ENCODE measurements at regions not wholly inside any gene's neighbourhood (a gene's known extent, or its start where the extent isn't known, plus 50 kb on each side); places are given as distances from the start of the nearest gene placed in this dataset.

DNA sequence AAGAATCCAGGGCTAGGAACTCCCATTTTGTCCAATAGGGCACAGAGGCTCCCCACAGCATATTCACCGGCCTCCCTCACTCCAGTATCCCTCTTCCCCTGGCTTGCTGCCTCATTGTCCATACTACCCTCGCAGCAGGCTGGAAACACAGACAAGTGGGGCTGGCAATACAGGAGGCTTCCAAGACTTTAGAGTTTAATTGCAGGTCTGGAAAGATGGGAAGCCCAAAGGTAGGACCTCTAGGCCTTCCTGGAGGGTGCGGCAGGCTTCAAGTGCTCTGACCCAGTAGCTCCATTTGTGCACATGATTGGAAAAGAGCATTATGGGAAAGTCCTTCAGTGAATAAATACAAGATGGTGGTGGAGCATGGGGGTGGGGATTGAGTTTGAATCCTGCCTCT, 166.7 kb downstream of the EVX1 start:
- Histone ChIP-seq H2AFZ (ENCODE audit: low read depth, low read length, poor library complexity, severe bottlenecking) (no peak overlapping the region), H3K9ac (ENCODE audit: low read length) (no peak overlapping the region), H3K4me2 (ENCODE audit: low read length) (no peak overlapping the region), H3K4me3 (replicated peaks in 1 of 2; ENCODE audit: low read depth in 1 of 2, low read length in 2 of 2) (no peak overlapping the region), H3K27ac (ENCODE audit: low read depth, low read length) (no peak overlapping the region), H3K9me3 (ENCODE audit: control insufficient read depth in 1 of 2, insufficient read depth in 1 of 2, low read depth in 1 of 2, low read length in 2 of 2) (no peaks in the 10 kb centered on the region), H3K36me3 (ENCODE audit: control insufficient read depth in 1 of 2, insufficient read depth in 2 of 2, low read length in 2 of 2) (no peaks in the 10 kb centered on the region), H3K27me3 (ENCODE audit: insufficient read depth, low read length) (no peaks in the 10 kb centered on the region), H4K20me1 (ENCODE audit: insufficient read depth) (no peaks in the 10 kb centered on the region), H3K9me2 (ENCODE audit: insufficient read depth) (no peaks in the 10 kb centered on the region), H3K79me2 (ENCODE audit: insufficient read depth, low read length) (no peaks in the 10 kb centered on the region), H3K4me1 (ENCODE audit: control insufficient read depth in 1 of 2, insufficient read depth in 2 of 2, low read length in 2 of 2) (no peaks in the 10 kb centered on the region)
- no peak for ATAC-seq
- ChIA-PET POLR2A (no interaction called here), CTCF (no interaction called here), RAD21 (ENCODE audit: low non-redundant PET in 1 of 2, low total read pairs in 2 of 2, uncharacterized antibody in 2 of 2, unreplicated experiment in 2 of 2) (interaction anchor here in 1 of 2 experiments (1.0 kb wide), 1 partner anchor 186 kb away, joined by 3 read pairs; no protein-coding TSS in a partner anchor)
- BruUV-seq (replicated peaks), result no TSS peak
- intact Hi-C loops (cut with micrococcal nuclease), result no loop called here
- TF ChIP-seq SRF (IDR thresholded peaks at IDR 0.05; ENCODE audit: low read depth) (no peak), ZNF274 (IDR thresholded peaks at IDR 0.05; ENCODE audit: low read depth, low read length) (no peak), CEBPB (IDR thresholded peaks at IDR 0.05; ENCODE audit: low read depth) (no peak), ELF1 (IDR thresholded peaks at IDR 0.05; ENCODE audit: borderline replicate concordance, low read depth) (no peak), SIN3A (IDR thresholded peaks at IDR 0.05; ENCODE audit: low read depth) (no peak), EZH2phosphoT487 (IDR thresholded peaks at IDR 0.05; ENCODE audit: borderline replicate concordance) (no peak), FOSL1 (IDR thresholded peaks at IDR 0.05; ENCODE audit: low read depth) (no peak), JUND (IDR thresholded peaks at IDR 0.05) (no peak), CBX3 (IDR thresholded peaks at IDR 0.05; ENCODE audit: low read depth) (no peak), TCF7L2 (IDR thresholded peaks at IDR 0.05; ENCODE audit: borderline replicate concordance, extremely low read depth, insufficient read depth, insufficient read length) (no peak), POLR2A (IDR thresholded peaks at IDR 0.05; ENCODE audit: borderline replicate concordance, extremely low read depth, insufficient read depth, insufficient read length) (no peak), SP1 (IDR thresholded peaks at IDR 0.05; ENCODE audit: low read depth) (no peak), YY1 (IDR thresholded peaks at IDR 0.05; ENCODE audit: extremely low read depth, insufficient replicate concordance, low read depth, low read length) (no peak)
- TF ChIP-seq, protein P1, sequence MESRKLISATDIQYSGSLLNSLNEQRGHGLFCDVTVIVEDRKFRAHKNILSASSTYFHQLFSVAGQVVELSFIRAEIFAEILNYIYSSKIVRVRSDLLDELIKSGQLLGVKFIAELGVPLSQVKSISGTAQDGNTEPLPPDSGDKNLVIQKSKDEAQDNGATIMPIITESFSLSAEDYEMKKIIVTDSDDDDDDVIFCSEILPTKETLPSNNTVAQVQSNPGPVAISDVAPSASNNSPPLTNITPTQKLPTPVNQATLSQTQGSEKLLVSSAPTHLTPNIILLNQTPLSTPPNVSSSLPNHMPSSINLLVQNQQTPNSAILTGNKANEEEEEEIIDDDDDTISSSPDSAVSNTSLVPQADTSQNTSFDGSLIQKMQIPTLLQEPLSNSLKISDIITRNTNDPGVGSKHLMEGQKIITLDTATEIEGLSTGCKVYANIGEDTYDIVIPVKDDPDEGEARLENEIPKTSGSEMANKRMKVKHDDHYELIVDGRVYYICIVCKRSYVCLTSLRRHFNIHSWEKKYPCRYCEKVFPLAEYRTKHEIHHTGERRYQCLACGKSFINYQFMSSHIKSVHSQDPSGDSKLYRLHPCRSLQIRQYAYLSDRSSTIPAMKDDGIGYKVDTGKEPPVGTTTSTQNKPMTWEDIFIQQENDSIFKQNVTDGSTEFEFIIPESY (IDR thresholded peaks at IDR 0.05; ENCODE audit: extremely low read depth, insufficient replicate concordance, low read length), result no peak
- TF ChIP-seq, protein P2, sequence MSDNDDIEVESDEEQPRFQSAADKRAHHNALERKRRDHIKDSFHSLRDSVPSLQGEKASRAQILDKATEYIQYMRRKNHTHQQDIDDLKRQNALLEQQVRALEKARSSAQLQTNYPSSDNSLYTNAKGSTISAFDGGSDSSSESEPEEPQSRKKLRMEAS (IDR thresholded peaks at IDR 0.05), result no peak
- no peak for DNase-seq (ENCODE audit: low read depth, low spot score)
